ENCODE measurements at regions not wholly inside any gene's neighbourhood (a gene's known extent, or its start where the extent isn't known, plus 50 kb on each side); places are given as distances from the start of the nearest gene placed in this dataset.

- no peak for TF ChIP-seq EED (IDR thresholded peaks at IDR 0.05; ENCODE audit: low read depth)
- no peak for TF ChIP-seq POLR2AphosphoS5 (IDR thresholded peaks at IDR 0.05; ENCODE audit: low read length)
- TF ChIP-seq KDM1A (IDR thresholded peaks at IDR 0.05; ENCODE audit: borderline replicate concordance), result no peak
- TF ChIP-seq TAF1 (IDR thresholded peaks at IDR 0.05; ENCODE audit: borderline replicate concordance, low read depth, low read length), result no peak
- no peak for TF ChIP-seq MYC (IDR thresholded peaks at IDR 0.05; ENCODE audit: insufficient read depth, insufficient read length, insufficient replicate concordance, low read length, severe bottlenecking)
- no peak for TF ChIP-seq EZH2 (IDR thresholded peaks at IDR 0.05; ENCODE audit: borderline replicate concordance, control insufficient read depth, low read depth, low read length)
- TF ChIP-seq E2F8 (IDR thresholded peaks at IDR 0.05; ENCODE audit: low read depth, partially characterized antibody), result no peak
- no peak for TF ChIP-seq POLR2A (IDR thresholded peaks at IDR 0.05; ENCODE audit: low read depth, low read length)
- no peak for TF ChIP-seq MLLT1 (IDR thresholded peaks at IDR 0.05)
- no peak for TF ChIP-seq CTCF (IDR thresholded peaks at IDR 0.05 in 2 of 3, conservative IDR thresholded peaks at IDR 0.05 in 1 of 3; ENCODE audit: control insufficient read depth in 2 of 3, extremely low read depth in 1 of 3, insufficient read depth in 1 of 3, low read depth in 3 of 3, low read length in 3 of 3)
- TF ChIP-seq IKZF2 (IDR thresholded peaks at IDR 0.05), result no peak
- no peak for TF ChIP-seq BRCA1 (IDR thresholded peaks at IDR 0.05; ENCODE audit: low read depth, low read length)
These were observed 59.5 kb upstream of the RNF144B start for GRCh38 chr6:18327626-18328025.
